ENCODE measurements at regions not wholly inside any gene's neighbourhood (a gene's known extent, or its start where the extent isn't known, plus 50 kb on each side); places are given as distances from the start of the nearest gene placed in this dataset.

DNA sequence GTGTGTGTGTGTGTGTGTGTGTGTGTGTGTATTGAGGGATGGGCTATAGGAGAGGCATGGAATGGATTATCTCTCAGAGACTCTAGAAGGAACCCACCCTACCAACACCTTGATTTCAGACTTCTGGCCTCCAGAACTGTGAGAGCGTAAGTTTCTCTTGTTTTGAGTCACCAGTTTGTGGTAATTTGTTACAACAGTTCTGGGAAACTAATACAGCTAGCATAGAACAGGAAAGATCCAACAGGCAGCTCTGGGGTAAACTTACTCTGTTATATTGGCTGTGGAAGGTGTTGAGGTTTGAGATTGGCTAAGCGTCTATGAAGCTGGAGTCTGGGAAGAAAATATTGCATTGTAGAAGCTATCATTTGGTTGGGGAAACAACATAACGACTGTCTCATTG, 334.3 kb downstream of the AACS start:
- TF ChIP-seq, protein P1, sequence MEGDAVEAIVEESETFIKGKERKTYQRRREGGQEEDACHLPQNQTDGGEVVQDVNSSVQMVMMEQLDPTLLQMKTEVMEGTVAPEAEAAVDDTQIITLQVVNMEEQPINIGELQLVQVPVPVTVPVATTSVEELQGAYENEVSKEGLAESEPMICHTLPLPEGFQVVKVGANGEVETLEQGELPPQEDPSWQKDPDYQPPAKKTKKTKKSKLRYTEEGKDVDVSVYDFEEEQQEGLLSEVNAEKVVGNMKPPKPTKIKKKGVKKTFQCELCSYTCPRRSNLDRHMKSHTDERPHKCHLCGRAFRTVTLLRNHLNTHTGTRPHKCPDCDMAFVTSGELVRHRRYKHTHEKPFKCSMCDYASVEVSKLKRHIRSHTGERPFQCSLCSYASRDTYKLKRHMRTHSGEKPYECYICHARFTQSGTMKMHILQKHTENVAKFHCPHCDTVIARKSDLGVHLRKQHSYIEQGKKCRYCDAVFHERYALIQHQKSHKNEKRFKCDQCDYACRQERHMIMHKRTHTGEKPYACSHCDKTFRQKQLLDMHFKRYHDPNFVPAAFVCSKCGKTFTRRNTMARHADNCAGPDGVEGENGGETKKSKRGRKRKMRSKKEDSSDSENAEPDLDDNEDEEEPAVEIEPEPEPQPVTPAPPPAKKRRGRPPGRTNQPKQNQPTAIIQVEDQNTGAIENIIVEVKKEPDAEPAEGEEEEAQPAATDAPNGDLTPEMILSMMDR (IDR thresholded peaks at IDR 0.05; ENCODE audit: extremely low read depth, insufficient read depth, missing control alignments): no peak
- in situ Hi-C loops (cut with MboI; ENCODE audit: low pct_unique_long_range_greater_than_20kb, low sequenced_read_pairs, unreplicated experiment): no loop called here
- no peak for DNase-seq (ENCODE audit: low spot score)

DNA sequence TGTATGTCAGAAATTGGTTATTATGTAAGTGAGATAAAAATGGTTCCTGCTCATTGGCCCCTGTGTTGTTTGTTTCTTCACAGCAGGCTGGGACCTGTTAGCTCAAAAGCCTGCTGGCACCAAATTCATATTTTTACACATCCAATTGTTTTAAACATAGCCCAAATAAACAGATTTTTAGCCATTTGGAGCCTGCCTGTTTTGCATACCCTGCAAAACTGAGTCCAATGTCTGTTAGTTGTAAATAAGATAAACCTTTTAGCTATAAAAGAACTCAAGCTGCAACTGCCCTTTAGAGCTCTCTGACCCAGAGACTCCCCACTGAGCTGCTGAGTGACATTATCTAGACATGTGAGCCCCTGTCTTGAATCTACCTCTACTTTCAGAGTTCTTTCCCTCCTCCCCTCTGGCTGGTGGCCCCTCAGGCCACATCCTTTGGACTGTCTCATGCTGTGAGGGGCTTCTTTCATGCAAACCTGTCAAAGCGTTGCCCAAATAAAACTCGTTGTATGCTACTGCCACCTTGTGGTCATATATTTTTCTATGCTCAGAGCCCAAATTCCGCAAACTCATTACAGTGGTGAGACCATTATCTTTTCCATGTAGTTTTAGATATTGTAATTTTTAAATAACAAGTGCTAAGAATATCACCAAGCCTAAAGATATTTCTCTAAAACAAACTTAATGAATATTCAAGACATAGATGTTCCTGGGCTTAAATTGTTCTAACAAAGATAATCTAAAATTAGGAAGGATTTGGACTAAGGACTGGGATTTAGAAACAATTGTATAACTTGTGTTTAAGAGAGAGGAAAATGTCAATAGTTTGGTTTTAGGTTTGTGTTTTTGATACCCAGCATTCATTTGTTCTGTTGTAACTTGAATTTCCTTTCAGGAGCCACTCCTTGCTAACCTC, 337.9 kb downstream of the AACS start:
- in situ Hi-C loops (cut with MboI; ENCODE audit: low pct_unique_long_range_greater_than_20kb, low sequenced_read_pairs, unreplicated experiment): no loop called here
- TF ChIP-seq, protein P1 (IDR thresholded peaks at IDR 0.05; ENCODE audit: extremely low read depth, insufficient read depth, missing control alignments): peak; percentile 71
- peak; percentile 30 for DNase-seq (ENCODE audit: low spot score)

DNA sequence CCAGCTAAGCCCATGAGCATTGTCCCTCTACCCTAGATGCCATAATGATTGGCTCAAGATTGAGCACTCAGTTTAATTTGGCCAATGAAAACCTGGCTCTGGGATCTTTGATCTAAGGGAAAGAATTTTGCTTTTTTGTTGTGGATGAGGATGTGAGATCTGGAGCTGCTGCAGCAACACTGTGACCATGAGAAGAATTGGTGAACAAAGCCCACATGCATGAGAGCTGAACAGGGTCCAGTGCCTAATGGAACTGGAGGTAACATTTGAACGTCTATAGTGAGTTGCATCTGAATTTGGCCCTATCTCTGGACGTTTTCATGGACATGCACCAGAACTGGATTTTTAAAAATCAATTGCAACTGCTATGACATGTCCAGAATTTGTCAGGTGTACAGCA, 338.6 kb downstream of the AACS start:
- in situ Hi-C loops (cut with MboI; ENCODE audit: low pct_unique_long_range_greater_than_20kb, low sequenced_read_pairs, unreplicated experiment): no loop called here
- TF ChIP-seq, protein P1 (IDR thresholded peaks at IDR 0.05; ENCODE audit: extremely low read depth, insufficient read depth, missing control alignments): no peak

DNA sequence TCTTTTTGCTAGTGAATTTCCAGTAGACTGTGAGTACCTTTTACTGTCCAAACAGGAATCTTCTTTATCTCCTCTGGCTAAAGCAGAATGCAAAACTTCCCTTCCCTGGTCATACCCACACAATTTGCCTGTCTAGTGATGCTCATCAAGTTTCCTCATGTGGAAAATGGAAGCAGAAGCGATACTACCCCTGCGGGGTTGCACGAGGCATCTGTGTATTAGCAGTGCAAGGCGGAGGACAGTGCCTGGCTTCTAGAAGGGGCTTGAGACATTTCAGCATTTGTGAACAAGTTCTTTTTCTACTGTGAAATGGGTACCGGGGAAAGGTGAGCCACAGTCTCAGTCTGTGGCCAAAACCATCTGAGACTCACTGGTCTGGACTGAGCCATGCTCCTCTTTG, 340.9 kb downstream of the AACS start:
- TF ChIP-seq, protein P1 (IDR thresholded peaks at IDR 0.05; ENCODE audit: extremely low read depth, insufficient read depth, missing control alignments): no peak

More for the DNA sequence above, 338.6 kb downstream of the AACS start:
- DNase-seq (ENCODE audit: low spot score): no peak

DNA sequence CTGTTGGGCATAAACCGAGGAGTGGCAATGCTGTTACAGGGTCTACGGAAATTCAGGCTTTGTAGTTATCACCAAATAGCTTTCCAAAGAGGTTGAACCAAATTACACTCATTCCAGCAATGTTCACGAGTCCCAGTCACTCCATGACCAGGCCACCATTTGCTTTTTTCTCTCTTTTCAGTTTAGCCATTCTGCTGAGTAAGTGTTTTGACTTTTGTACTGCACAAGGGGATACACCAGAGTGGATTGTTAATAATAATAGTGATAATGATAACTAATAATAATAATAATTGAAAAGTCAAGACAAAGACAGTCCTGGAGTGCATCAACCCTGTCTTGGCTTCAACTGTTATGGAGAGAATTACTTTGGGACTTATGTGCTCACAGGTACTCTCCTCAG, 343.5 kb downstream of the AACS start:
- in situ Hi-C loops (cut with MboI; ENCODE audit: low pct_unique_long_range_greater_than_20kb, low sequenced_read_pairs, unreplicated experiment): no loop called here
- no peak for DNase-seq (ENCODE audit: low spot score)
- TF ChIP-seq, protein P1 (IDR thresholded peaks at IDR 0.05; ENCODE audit: extremely low read depth, insufficient read depth, missing control alignments): no peak

More for the DNA sequence above, 340.9 kb downstream of the AACS start:
- in situ Hi-C loops (cut with MboI; ENCODE audit: low pct_unique_long_range_greater_than_20kb, low sequenced_read_pairs, unreplicated experiment): no loop called here
- peak; percentile 16 for DNase-seq (ENCODE audit: low spot score)

DNA sequence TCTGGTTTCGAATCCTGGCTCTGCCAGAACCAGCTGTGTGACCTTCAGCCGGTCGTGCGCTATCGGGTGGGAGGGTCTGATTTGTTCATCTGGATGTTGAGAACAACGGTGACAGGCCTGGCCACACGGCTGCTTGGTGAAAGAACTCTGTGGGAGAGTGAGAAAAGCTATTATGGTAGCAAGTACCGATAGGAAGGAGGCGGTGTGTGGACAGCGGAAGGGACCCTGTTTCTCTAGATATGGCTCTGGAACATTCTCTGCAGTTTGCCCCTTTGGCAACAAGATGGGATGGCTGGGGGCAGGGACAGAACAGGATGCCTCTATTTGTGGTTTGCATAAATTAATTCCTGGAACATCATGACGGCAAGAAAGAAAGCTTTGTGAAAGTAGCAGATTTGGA, 347.3 kb downstream of the AACS start:
- DNase-seq (ENCODE audit: low spot score): no peak
- in situ Hi-C loops (cut with MboI; ENCODE audit: low pct_unique_long_range_greater_than_20kb, low sequenced_read_pairs, unreplicated experiment): no loop called here
- TF ChIP-seq, protein P1 (IDR thresholded peaks at IDR 0.05; ENCODE audit: extremely low read depth, insufficient read depth, missing control alignments): no peak

Data from GM13977 (cell line).